ENCODE measurements at regions not wholly inside any gene's neighbourhood (a gene's known extent, or its start where the extent isn't known, plus 50 kb on each side); places are given as distances from the start of the nearest gene placed in this dataset.

DNA sequence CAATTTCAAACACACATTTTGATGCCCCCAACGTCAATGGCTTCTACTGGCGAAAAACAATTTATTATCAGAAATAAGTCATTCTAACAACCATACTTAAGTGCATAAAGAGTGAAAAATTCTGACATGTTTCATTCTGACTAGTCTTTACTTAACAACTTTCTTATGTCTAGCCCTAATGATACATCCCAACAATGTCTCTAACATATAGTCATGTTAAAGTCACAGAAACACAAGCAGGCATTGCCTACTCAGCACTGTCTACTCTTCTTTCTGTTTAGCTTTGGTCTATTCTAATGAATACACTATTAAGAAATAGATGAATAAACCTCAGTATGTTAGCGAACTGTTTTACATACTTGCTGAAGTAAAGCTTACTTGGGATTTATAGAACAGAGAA lies 105.8 kb upstream of the DUSP10 start:
- no peak for DNase-seq (ENCODE audit: low spot score)

DNA sequence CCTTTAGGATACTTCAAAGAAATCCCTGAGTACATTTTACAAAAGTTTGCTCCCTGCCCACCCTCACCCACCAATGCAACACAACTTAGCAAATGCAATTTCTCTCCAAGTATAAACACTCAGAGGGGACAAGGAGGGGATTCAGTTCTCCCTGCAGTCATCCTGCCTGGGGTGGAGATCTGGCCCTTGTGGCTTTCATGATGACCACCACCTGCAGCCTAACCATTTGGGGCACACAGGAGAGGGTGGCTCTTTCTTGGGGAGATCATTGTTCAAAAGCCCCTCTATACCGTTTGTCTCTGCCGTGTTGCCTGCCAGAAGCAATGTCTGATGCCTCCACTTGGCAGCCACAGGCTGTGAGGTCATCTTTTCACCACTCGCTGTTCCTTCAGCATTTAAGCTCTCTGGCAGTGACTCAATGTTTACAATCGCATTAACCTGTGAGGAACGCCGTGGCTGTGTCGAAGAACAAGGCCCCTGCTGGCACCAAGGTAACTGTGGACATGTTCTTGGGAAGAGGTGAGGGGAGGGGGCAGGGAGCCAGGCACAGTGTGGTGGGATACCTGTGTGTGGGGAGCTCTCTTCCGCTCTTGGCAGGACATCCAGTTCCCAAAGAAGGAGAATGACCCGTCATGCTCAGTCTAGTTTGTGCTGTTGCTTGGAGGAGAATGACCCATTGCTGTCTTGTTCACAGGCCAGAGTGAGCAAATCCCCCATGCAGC lies 103.9 kb upstream of the DUSP10 start:
- DNase-seq (ENCODE audit: low spot score), result no peak

DNA sequence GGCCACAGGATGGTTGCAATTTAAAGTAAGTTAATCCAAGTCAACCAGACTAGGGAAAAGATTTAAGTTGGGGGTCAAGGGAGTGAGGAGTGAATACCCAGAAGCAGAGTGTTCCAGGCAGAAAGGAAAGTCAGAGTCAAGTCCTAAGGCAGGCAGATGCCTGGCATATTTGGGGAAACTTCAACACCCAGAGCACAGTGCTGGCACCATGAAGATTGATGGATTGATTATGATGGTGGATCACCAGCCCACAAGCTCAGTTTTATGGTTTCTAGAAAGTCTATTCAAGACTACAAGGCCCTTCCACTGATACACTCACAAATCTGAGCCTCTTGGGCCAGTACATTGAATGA lies 100.1 kb upstream of the DUSP10 start:
- no peak for DNase-seq (ENCODE audit: low spot score)

DNA sequence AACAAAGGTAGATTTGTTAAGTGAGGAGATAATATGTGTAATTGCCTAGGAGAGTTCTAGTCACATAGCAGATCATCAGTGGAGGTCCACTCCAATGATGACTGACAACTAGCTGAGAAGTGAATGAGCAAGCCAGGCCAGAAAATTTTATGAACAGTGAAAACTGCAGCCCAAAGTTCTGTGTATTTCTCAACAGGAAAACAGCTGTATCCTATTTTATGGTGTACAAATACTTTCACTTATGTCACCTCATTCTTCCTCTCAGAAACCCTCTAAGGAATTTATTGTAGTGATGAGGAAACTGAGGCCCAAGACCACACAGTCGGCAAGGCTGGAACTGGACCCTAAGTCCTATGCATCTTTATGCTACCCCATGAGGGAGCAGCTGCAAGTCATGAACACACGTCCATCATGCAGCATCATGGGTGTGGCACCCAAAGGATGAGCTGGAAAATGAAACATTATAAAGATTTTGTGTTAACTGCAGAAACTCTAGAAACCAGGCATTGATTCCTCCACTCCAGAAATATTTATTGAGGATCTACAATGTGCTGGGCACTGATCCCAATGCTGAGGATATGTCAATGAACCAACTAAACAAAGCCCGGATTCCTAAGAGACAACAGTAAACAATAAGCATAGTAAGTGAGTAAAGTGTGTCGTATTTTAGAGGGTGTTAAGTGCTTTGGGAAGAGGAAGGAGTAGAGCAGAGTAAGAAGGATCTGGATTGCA lies 99.5 kb upstream of the DUSP10 start:
- DNase-seq (ENCODE audit: low spot score), result no peak

DNA sequence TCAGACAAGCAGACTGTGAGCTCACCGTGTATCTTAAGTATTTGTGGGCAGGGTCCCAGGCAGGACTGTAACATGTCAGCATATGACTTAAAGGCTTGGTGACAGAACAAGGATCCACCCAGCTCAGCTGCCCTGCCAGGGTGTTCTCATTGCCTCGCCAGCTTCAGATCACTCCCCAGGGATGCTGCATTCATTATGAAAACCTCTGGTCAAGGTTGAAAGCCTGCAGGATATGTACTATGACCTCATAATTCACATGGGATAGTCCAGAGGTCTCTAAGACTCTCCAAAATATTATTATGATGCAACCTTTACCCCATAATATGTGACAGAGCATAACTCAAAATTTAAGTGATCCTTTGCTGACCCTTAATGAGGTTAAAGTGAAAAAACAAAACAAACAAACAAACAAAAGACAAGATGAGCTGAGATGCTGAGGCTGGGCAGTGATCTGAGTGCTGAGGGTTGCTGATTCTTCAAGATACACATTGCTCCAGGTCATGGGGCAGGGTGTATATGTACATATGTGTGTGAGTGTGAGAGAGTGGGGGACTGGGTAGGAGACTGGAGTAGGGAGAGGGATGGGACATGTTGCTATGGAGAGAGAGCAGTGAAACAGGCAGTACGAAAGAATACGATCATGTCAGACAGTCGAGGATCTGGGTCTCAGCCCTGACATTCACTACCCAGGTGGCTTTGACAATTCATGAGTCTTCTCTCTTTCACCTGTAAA lies 98.8 kb upstream of the DUSP10 start:
- peak; percentile 97 for DNase-seq (ENCODE audit: low spot score)

DNA sequence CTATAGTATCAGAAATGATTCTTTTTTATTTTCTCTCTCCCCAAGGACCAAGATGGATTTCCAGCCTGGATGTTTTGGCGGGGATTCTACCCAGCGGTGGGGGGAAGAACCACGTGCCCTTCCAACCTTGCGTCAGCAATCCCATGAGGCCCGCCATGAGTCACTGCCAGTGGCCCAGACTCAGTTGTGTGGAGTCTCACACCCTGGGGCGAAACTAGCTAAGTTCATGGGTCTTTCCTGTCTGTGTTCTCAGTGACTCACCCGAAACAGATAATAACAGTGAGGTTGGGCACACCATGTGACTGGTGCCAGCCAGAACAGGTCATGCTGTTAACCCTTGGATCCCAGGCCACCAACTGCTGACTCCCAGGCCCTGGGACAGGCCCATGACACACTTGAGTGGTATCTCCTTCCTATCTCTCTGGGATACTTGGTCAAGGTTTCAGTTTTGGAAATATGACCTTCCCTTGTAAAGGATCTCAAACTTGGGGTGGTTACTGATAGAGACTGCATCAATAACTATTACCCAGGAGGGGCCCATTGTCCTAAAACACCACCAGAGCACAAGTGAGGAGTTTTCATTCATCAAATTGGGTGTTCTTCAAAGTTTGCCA lies 98.0 kb upstream of the DUSP10 start:
- DNase-seq (ENCODE audit: low spot score), result peak; percentile 100

DNA sequence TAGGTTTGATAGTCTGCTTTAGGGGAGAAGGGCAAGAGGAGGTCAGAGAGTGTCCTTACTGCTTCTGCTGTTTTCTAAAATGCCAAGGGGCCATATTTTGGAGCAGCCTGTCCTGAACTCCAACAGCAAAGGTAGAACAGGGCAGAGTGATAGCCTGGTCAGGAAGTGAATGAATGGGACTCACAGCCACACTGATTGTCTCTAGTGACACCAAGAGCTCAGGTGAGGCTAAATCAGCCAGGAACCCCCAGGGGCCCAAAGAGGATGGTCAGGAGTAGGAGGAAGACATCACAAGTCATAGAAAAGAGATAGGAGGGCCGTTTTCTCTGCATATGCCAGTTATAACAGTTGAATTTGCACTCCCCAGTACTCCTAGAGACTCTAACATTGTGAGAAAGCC lies 97.4 kb upstream of the DUSP10 start:
- DNase-seq (ENCODE audit: low spot score), result no peak

DNA sequence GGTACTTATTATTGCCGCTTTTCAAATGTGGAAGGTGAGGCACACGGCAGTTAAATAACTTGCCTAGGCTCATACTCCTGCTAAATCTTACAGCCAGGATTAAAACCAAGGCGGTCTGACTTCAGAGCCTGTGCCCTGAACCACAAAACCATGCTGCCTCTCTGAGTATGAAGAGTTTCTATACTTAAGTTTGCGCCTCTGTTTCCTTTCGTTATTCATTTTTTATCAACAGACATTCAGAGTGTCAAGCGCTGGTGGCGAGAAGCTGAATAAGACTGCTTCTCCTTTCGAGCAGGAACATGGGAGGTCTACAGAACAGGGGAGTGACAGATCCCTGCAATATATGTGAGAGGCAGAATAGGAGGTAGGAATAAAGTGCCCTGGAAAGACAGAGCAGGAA lies 96.0 kb upstream of the DUSP10 start:
- DNase-seq (ENCODE audit: low spot score), result no peak

DNA sequence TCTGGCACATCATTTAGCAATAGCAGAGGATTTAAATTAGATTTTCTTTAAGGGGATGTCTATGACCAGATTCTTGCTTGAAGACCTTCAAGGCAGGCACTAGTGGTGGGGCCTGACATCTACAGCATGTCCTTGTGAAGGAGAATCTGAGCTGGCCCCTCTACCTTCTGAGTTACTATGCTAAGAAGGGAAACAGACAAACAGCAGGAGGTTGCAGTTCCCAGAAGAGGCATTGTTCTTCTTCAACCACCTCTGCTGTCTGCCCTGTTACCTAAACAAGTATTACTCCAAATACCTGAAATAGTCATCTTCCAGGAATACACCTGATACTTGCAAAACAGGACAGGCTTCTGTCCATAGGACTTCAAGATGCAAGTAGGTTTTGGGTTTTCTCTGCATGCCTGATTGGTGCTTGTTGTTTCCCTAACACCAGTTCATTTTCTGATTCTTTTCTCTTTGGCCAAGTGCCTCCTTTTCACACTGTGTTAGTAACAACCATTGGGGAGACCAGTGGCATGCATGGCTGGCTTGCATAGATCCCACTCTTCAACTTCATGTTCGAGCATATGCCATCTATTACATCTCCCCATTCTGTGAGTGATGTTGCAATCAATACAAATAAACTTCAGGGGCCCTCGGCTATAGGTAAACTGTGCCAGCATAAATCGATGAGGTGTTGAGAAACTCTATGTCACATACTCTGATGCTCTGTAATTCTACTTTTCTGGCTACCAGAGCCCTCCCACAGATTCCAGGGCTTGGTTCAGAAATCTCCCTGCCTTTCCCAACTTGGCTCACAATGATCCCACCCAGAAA lies 93.0 kb upstream of the DUSP10 start:
- DNase-seq (ENCODE audit: low spot score), result no peak

DNA sequence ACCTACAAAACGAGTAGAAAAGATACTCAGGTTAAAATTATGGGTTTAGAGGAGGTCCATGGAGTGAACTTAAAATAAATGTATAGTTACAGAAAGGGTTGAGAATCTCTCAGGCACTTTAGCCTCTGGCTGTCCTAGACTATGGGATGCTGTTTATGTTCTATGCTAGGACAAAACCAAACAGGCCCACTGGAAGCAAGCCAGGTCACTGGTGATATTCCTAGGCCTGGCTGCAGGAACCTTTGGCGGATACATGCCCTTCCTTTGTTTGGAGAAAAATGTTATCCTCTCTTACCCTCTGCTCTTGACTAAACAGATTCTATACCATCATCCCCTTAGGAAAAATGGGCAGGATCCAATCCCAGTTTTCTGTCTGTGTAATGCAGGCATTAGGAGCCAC lies 90.7 kb upstream of the DUSP10 start:
- no peak for DNase-seq (ENCODE audit: low spot score)

DNA sequence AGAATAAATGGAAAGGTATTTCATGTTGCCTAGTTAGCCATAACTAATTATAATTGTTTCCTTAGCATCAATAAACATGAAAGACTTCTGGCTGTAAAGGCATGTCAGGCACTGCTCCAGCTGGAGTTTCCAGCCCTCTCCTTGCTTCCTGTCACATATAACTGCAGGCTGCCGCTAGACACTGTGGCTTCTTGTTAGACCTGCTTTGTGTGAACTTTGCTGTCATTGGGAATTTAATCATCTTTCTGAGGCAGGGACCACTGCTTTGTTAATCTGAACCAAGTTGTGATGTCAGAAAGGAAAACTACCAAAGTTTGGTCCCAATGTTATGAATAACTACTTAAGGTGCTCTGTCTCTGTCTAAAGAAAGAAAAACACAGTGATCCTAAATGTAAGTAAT lies 90.3 kb upstream of the DUSP10 start:
- no peak for DNase-seq (ENCODE audit: low spot score)

DNA sequence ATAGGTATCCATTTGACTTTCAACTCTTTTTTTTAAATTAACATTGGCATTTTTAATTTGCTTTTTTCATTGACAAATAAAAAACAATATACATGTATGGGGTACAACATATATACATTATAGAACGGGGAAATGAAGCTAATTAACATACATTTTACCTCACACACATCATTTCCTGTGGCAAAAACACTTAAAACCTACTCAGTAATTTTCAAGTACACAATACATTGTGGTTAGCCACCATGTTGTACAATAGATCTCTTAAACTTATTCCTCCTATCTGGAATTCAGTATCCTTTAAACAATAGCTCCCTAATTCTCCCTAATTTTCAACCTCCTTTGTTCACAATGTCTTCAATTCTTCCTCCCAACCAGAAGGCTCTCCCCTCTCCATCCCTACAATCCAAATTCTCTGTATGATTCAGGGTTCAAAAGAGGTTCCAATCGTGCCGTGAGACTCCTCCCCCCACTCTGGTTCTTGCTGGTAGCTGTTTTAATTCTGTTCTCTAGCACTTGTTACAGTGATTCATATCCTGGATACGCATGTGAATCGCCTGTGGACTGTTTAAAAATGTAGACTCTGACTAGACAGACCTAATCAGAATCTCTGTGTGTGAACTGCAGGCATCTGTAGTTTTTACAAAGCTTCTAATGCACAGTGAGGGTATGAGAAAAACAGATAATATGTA lies 87.6 kb upstream of the DUSP10 start:
- peak; percentile 97 for DNase-seq (ENCODE audit: low spot score)

DNA sequence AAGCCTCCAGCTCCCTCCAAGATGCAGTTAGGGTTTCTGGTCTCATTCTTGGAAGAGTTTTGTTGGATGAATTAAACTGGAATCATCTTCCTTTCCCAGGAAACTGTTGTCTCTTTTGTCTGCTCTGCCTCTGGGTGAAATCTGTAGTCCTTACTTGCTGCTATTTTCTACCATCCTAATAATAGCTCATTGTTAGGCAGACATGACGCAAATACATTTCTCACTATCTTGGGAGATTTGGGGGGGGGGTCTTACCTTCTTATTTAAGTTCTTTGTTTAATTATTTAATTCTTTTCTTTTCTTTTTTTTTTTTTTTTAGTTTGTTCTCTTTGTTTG lies 85.4 kb upstream of the DUSP10 start:
- DNase-seq (ENCODE audit: low spot score), result no peak

DNA sequence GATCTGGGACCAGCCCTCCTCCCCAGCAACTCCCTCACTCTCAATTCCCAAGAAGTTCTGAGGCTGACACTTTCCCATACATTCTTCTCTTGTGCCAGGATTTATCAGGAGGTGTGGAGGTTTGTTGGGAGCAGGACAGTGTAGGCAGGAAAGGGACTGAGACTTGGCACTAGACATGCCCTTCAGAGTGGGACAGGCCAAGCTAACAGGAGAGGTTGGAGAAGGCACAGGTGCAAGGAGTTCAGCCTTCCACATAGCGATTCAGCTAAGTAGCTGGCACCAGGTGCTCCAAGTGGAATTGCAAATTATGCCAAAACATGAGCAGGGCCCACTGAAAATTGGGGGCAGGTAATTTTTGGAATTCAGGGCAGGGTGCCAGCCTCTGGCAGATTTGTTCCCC lies 83.0 kb upstream of the DUSP10 start:
- no peak for DNase-seq (ENCODE audit: low spot score)

DNA sequence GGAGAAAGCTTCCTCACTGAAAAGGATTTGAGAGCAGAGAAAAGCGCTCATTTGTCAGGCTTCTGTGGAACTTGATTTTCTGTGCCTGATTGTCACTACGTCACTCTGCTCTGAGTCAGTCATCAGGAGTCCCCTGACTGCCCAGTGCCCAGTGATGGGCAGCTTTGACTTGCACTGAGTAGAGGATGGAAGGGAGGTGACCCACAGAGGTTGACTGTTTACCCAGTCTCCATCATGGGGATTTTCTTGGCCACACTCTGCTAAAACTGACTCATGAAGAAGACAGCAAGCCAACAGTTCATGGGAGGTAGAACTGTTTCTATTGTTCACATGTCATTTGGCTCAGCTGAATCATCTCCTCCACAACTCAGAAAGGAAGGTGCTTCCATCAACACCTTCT lies 82.1 kb upstream of the DUSP10 start:
- DNase-seq (ENCODE audit: low spot score), result peak; percentile 96

DNA sequence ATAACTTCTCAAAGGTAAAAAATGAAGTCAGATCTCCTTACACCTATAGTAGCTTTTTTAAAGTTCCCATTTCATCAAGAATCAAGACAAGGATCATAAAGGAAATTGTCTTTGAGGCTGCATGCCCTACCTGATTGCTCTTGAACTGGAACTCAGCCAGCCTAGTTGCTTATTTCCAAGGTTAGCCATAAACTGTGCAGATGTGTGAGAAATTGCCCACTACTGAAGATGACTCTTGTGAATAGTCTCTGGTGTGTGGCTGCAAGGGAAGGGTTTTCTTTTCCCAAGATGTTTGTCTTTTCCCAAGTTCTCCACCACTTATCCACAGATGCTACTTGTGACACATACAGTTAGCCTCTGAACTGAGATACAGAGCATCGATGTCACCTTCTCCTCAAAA lies 81.7 kb upstream of the DUSP10 start:
- peak; percentile 75 for DNase-seq (ENCODE audit: low spot score)

DNA sequence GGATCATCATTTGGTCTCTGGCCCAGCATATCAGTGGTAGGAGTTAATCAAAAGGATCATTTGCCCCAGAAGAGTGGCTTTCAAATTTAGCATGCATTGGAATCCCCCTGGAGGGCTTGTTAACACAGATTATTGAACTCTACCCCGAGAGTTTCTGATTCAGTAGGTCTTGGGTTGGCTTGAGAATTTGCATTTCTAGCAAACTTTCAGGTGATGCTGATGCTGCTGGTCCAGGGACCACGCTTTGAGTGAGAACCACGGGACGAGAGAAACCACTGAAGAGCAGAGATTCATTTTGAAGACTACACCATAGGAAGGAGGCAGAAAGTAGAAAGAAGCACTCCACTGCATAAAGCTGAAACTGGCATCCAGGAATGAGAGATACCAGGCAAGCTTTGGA lies 81.3 kb upstream of the DUSP10 start:
- DNase-seq (ENCODE audit: low spot score), result no peak

DNA sequence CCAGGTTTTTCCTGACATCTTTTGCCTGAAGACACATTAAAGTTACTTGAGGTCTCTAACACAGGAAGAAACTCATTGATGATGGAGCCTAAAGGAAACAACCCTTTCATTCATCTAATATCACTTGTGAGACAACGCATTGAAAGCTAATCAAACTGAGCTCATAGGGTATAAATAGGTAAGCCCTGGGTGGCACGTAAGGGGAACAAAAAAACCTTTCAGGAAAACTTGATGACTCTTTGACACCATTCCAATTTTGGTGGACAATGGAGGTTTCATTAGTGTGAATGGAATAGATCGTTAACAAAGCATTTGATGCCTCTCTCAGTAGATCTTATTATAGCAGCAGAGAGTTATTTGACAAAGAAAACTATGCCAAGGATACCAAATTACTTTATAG lies 80.7 kb upstream of the DUSP10 start:
- DNase-seq (ENCODE audit: low spot score), result no peak

DNA sequence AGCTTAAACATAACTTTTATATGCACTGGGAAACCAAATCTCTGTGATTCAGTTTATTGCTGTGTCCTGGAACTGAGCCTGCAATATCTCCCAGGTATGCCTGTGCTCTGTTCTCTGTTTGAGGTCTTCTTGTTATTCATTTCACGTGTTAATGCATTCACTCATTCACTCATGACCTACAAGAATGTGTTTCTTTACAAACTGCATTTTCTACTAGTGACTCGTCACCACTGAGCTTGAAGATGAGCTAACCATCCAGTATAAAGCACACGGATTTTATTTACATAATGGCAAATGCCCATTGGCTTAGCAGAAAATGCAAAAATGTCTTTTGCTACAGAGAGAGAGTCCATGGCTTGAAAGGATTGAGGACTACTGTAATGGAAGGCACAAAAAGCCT lies 75.0 kb upstream of the DUSP10 start:
- peak; percentile 98 for DNase-seq (ENCODE audit: low spot score)

DNA sequence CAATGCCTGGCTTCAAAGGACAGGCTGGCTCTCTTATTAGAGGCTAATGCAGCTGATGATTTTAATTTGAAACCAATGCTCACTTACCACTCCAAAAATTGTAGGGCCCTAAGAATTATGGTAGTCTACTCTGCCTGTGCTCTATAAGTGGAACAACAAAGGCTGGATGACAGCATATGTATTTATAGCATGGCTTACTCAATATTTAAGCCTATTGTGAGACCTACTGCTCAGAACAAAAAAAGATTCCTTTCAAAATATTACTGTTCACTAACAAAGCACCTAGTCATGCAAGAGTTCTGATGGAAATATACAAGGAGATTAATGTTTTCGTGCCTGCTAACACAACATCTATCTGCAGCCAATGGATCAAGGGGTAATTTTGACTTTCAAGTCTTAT lies 73.8 kb upstream of the DUSP10 start:
- no peak for DNase-seq (ENCODE audit: low spot score)

DNA sequence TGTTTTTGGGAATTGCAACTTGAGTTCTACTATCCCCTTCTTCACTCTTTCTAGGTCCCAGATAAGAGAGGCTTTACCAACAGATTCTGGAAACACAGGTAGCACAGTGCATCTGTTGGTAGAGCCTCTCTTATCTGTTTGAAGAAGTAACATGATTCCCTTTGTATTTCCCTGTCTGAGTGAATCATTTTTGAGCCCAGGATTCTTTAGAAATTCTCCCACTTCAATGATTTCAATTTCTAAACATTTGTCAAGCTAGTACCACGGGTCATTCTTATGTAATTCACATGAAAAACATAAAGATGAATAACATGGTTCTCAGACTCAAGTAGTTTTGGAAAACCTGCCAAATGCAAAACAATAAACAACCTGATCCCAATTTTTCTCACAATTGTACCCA lies 72.0 kb upstream of the DUSP10 start:
- peak; percentile 36 for DNase-seq (ENCODE audit: low spot score)

Data from kidney tubule cell (primary cell).